WTC11 (cell line): ENCODE measurements at regions not wholly inside any gene's neighbourhood (a gene's known extent, or its start where the extent isn't known, plus 50 kb on each side); places are given as distances from the start of the nearest gene placed in this dataset.

ENCODE experiments used
- ESRRA ChIP-seq: sonication (generic); formaldehyde crosslinking; IDR thresholded peaks from 2 replicates; pipeline ENCODE4 v1.8.1; 2022; ENCODE audit warnings: mild to moderate bottlenecking, missing genetic modification reagents, borderline replicate concordance
- RORB ChIP-seq: fragments of 250-450 bp; sonication (Bioruptor Pico); IDR thresholded peaks from 2 replicates; pipeline ENCODE4 v1.9.0; 2021; ENCODE audit warnings: mild to moderate bottlenecking
- TF ChIP-seq, protein P1 (sequence below): sonication (generic); formaldehyde crosslinking; IDR thresholded peaks from 2 replicates; pipeline ENCODE4 v1.8.0; 2023; ENCODE audit warnings: missing genetic modification reagents, mild to moderate bottlenecking, borderline replicate concordance
- TF ChIP-seq, protein P2 (sequence below): sonication (generic); formaldehyde crosslinking; IDR thresholded peaks from 2 replicates; pipeline ENCODE4 v1.8.0; 2022; ENCODE audit warnings: mild to moderate bottlenecking, missing genetic modification reagents

DNA sequence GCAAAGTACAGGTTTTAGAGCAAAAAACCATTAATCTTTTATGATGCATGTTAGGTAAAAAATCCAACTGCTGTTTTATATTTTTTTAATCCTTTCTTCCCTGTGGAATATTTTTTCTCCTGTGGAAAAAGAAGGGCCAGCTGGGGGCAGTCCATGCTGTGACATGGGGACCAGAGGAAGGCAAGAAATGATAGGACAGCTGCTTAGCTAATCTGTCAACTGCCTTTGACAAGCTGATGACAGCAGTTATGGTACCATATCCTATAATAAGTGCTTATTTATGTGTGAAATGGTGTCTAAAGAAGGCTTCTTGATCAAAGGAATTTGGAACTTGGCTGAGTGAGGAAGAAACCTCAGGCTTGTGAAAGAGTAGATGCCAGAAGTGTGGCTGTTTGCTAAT lies 452.4 kb upstream of the NOVA1 start:
- TF ChIP-seq RORB (CRISPR knock-in tag) (no peak), ESRRA (CRISPR knock-in tag) (no peak)
- TF ChIP-seq, protein P1, sequence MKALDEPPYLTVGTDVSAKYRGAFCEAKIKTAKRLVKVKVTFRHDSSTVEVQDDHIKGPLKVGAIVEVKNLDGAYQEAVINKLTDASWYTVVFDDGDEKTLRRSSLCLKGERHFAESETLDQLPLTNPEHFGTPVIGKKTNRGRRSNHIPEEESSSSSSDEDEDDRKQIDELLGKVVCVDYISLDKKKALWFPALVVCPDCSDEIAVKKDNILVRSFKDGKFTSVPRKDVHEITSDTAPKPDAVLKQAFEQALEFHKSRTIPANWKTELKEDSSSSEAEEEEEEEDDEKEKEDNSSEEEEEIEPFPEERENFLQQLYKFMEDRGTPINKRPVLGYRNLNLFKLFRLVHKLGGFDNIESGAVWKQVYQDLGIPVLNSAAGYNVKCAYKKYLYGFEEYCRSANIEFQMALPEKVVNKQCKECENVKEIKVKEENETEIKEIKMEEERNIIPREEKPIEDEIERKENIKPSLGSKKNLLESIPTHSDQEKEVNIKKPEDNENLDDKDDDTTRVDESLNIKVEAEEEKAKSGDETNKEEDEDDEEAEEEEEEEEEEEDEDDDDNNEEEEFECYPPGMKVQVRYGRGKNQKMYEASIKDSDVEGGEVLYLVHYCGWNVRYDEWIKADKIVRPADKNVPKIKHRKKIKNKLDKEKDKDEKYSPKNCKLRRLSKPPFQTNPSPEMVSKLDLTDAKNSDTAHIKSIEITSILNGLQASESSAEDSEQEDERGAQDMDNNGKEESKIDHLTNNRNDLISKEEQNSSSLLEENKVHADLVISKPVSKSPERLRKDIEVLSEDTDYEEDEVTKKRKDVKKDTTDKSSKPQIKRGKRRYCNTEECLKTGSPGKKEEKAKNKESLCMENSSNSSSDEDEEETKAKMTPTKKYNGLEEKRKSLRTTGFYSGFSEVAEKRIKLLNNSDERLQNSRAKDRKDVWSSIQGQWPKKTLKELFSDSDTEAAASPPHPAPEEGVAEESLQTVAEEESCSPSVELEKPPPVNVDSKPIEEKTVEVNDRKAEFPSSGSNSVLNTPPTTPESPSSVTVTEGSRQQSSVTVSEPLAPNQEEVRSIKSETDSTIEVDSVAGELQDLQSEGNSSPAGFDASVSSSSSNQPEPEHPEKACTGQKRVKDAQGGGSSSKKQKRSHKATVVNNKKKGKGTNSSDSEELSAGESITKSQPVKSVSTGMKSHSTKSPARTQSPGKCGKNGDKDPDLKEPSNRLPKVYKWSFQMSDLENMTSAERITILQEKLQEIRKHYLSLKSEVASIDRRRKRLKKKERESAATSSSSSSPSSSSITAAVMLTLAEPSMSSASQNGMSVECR (CRISPR knock-in tag), result no peak
- TF ChIP-seq, protein P2, sequence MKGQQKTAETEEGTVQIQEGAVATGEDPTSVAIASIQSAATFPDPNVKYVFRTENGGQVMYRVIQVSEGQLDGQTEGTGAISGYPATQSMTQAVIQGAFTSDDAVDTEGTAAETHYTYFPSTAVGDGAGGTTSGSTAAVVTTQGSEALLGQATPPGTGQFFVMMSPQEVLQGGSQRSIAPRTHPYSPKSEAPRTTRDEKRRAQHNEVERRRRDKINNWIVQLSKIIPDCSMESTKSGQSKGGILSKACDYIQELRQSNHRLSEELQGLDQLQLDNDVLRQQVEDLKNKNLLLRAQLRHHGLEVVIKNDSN (CRISPR knock-in tag), result no peak
